ENCODE measurements at regions not wholly inside any gene's neighbourhood (a gene's known extent, or its start where the extent isn't known, plus 50 kb on each side); places are given as distances from the start of the nearest gene placed in this dataset.

DNA sequence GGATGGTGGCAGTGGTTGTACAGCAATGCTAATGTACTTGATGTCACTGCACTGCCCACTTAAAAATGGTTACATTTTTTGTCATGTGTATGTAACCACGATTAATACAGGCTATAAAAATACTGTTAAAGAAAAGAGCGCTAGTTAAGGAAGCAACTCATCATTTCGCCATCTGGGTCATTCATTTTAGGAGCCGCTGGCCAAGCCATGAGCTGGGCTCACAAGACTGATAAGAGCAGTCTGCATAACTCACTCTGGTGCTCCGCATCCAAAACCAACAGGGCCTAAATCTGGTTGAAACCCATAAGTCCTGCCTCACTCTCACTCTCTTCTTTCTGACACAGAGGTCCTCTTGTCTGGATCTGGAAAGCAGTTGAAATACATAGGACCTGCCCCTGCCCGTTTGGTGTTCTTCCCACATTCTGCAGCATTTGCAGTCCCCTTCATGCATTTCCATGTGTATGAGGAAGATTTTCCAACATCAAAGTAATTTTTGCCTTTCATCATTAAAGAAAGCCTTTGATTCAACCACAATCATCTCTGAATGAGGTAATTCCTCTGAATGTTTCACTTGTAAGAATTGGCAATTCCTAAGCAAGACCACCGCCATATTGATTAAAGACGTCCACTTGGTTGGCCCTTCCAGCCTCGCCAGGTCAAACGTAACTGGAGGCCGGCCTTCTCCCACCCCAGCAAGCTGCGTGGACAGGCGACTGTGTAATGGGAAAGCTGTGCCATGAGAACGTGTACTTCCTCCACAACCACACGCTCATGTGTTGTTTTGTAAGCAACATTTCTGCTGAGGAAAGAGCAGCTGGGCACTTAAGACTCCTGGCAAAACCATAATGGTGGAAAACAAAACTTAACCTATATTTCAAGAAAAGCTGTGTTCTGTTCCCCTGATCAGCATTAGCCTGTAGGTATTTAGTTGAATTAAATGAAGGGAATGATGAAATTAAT is 112.2 kb downstream of the VAPA start:
- no peak for TF ChIP-seq POLR2A (IDR thresholded peaks at IDR 0.05)
- TF ChIP-seq, protein P1, sequence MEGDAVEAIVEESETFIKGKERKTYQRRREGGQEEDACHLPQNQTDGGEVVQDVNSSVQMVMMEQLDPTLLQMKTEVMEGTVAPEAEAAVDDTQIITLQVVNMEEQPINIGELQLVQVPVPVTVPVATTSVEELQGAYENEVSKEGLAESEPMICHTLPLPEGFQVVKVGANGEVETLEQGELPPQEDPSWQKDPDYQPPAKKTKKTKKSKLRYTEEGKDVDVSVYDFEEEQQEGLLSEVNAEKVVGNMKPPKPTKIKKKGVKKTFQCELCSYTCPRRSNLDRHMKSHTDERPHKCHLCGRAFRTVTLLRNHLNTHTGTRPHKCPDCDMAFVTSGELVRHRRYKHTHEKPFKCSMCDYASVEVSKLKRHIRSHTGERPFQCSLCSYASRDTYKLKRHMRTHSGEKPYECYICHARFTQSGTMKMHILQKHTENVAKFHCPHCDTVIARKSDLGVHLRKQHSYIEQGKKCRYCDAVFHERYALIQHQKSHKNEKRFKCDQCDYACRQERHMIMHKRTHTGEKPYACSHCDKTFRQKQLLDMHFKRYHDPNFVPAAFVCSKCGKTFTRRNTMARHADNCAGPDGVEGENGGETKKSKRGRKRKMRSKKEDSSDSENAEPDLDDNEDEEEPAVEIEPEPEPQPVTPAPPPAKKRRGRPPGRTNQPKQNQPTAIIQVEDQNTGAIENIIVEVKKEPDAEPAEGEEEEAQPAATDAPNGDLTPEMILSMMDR (IDR thresholded peaks at IDR 0.05): no peak
- TF ChIP-seq POLR2AphosphoS5 (IDR thresholded peaks at IDR 0.05; ENCODE audit: insufficient read depth in 1 of 2, low read depth in 1 of 2): no peak
